PC-3 (cell line): ENCODE measurements at regions not wholly inside any gene's neighbourhood (a gene's known extent, or its start where the extent isn't known, plus 50 kb on each side); places are given as distances from the start of the nearest gene placed in this dataset.
"Not testable (repeated sequence)": the region's sequence is repeated elsewhere in the genome, so short reads cannot be mapped to it uniquely, and the experiment has no call there.

Experiments used
- ATAC-seq: fragments of 200-7000 bp; cut with Tn5 transposase; 2 replicates; pipeline ENCODE4 v1.9.1; 2020; ENCODE audit warnings: mild to moderate bottlenecking, moderate library complexity
- BruUV-seq: library from RNA; stranded (reverse); fragments of 400-500 nt; replicated peaks from 2 replicates; lab custom pipeline; 2021; lab: Mats Ljungman, UMichigan
- CTCF ChIA-PET: fragments of 300-600 bp; sonication (Branson Sonifier 250); formaldehyde crosslinking; loops from one replicate; lab custom pipeline; 2022; ENCODE audit warnings: antibody characterized with exemption; lab: Charles Lee
- POLR2A ChIA-PET: fragments of 300-600 bp; sonication (Branson Sonifier 250); formaldehyde crosslinking; loops from one replicate; lab custom pipeline; 2022; ENCODE audit warnings: antibody characterized with exemption; ENCODE audit not compliant: unreplicated experiment; lab: Charles Lee
- DNase-seq: peaks from one replicate; pipeline ENCODE4 v3.0.0-alpha.2; 2015
- H2AFZ ChIP-seq: fragments of 300-600 bp; sonication (generic); 2 replicates; pipeline ENCODE4 v1.6.0; 2016; ENCODE audit warnings: antibody characterized with exemption, low read length
- H3F3A ChIP-seq: fragments of 300-600 bp; sonication (generic); one replicate; pipeline ENCODE4 v1.6.0; 2017; ENCODE audit warnings: antibody characterized with exemption, low read length, control low read depth, mild to moderate bottlenecking; ENCODE audit not compliant: unreplicated experiment
- H3K27ac ChIP-seq: fragments of 300-600 bp; sonication (generic); 2 replicates; pipeline ENCODE4 v1.5.1; 2016; ENCODE audit warnings: mild to moderate bottlenecking, low read length
- H3K27me3 ChIP-seq: fragments of 300-600 bp; sonication (generic); 2 replicates; pipeline ENCODE4 v1.6.1; 2016; ENCODE audit warnings: low read length, mixed read lengths
- H3K36me3 ChIP-seq: fragments of 300-600 bp; sonication (generic); 2 replicates; pipeline ENCODE4 v1.6.1; 2016; ENCODE audit warnings: low read depth, mixed run types, low read length, mixed read lengths
- H3K4me1 ChIP-seq: fragments of 300-600 bp; sonication (generic); 2 replicates; pipeline ENCODE4 v1.5.1; 2016; ENCODE audit warnings: low read length; ENCODE audit not compliant: insufficient read depth
- H3K4me2 ChIP-seq: fragments of 300-600 bp; sonication (generic); 2 replicates; pipeline ENCODE4 v1.6.0; 2016; ENCODE audit warnings: low read length
- H3K4me3 ChIP-seq: fragments of 300-600 bp; sonication (generic); 2 replicates; pipeline ENCODE4 v1.5.1; 2016; ENCODE audit warnings: mild to moderate bottlenecking, low read length, mixed read lengths
- H3K79me2 ChIP-seq: fragments of 300-600 bp; sonication (generic); 2 replicates; pipeline ENCODE4 v1.6.1; 2017; ENCODE audit warnings: low read length, mixed read lengths
- H3K9ac ChIP-seq: fragments of 300-600 bp; sonication (generic); 2 replicates; pipeline ENCODE4 v1.6.0; 2016; ENCODE audit warnings: mild to moderate bottlenecking, low read length
- H3K9me2 ChIP-seq: fragments of 300-600 bp; sonication (generic); replicated peaks from 2 replicates; pipeline ENCODE4 v1.6.1; 2016; ENCODE audit warnings: mixed run types, low read length, mixed read lengths
- H3K9me3 ChIP-seq: fragments of 300-600 bp; sonication (generic); 2 replicates; pipeline ENCODE4 v1.6.1; 2016; ENCODE audit warnings: low read length, mixed read lengths
- H4K20me1 ChIP-seq: fragments of 300-600 bp; sonication (generic); 2 replicates; pipeline ENCODE4 v1.6.1; 2016; ENCODE audit warnings: low read length, mixed read lengths
- EZH2 ChIP-seq: fragments of 300-600 bp; sonication (generic); IDR thresholded peaks from one replicate; pipeline ENCODE4 v1.6.1; 2017; ENCODE audit warnings: antibody characterized with exemption, mild to moderate bottlenecking, low read length; ENCODE audit not compliant: unreplicated experiment
- EZH2phosphoT487 ChIP-seq: fragments of 300-600 bp; sonication (generic); IDR thresholded peaks from 2 replicates; pipeline ENCODE4 v1.6.1; 2018; ENCODE audit warnings: mild to moderate bottlenecking, antibody characterized with exemption, low read length, borderline replicate concordance
- intact Hi-C: fragments of 100-400 bp; cut with micrococcal nuclease; formaldehyde crosslinking; loops from 2 replicates; pipeline ENCODE4 v1.9.0; 2023
- TF ChIP-seq, protein P1 (sequence below): fragments of 300-600 bp; sonication (generic); conservative IDR thresholded peaks from 2 replicates; pipeline ENCODE4 v1.5.1; 2017; ENCODE audit warnings: antibody characterized with exemption, low read depth, mild to moderate bottlenecking, low read length

GRCh38 chr3:190182418-190183043 lies 61.8 kb upstream of the P3H2 start:
- Histone ChIP-seq H3K9me2 (no peaks in the 10 kb centered on the region), H3F3A (peaks cover 8% of the 10 kb centered on the region), H4K20me1 (no peaks in the 10 kb centered on the region), H3K9ac (peak overlapping the region; percentile 73), H3K27me3 (no peaks in the 10 kb centered on the region), H3K4me3 (peak overlapping the region; percentile 42; the same call in 1 of the 2 replicates), H3K36me3 (no peaks in the 10 kb centered on the region), H3K4me2 (peak overlapping the region; percentile 79), H3K79me2 (no peaks in the 10 kb centered on the region), H3K27ac (peak overlapping the region; percentile 96), H3K9me3 (no peaks in the 10 kb centered on the region), H2AFZ (peak overlapping the region; percentile 42), H3K4me1 (peaks cover 56% of the 10 kb centered on the region)
- TF ChIP-seq EZH2phosphoT487 (no peak), EZH2 (no peak)
- TF ChIP-seq, protein P1, sequence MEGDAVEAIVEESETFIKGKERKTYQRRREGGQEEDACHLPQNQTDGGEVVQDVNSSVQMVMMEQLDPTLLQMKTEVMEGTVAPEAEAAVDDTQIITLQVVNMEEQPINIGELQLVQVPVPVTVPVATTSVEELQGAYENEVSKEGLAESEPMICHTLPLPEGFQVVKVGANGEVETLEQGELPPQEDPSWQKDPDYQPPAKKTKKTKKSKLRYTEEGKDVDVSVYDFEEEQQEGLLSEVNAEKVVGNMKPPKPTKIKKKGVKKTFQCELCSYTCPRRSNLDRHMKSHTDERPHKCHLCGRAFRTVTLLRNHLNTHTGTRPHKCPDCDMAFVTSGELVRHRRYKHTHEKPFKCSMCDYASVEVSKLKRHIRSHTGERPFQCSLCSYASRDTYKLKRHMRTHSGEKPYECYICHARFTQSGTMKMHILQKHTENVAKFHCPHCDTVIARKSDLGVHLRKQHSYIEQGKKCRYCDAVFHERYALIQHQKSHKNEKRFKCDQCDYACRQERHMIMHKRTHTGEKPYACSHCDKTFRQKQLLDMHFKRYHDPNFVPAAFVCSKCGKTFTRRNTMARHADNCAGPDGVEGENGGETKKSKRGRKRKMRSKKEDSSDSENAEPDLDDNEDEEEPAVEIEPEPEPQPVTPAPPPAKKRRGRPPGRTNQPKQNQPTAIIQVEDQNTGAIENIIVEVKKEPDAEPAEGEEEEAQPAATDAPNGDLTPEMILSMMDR, result no peak
- ChIA-PET POLR2A (no interaction called here), CTCF (interaction anchor here (0.5 kb wide), 1 partner anchor 27 kb away, joined by 4 read pairs; no protein-coding TSS in a partner anchor)
- DNase-seq (peak; percentile 90), ATAC-seq (peak; percentile 72)
- BruUV-seq, result no TSS peak
- intact Hi-C loops, result no loop called here

DNA sequence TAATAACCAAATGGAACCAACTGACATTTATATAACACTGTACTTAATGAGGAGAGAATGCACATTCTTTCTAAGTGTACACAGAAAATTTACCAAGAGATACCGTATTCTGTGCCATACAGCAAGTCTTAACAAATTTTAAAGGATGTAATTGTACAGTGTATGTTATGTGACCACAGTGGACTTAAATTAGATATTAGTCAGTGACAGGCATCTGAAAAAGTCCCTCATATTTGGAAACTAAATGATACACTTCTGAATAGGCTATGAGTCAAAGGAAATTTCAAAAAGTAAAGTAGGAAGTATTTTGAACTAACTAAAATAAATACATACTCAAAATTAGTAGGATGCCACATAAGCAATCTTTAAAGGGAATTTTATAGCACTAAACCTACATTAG lies 59.6 kb upstream of the P3H2 start:
- ATAC-seq, result peak; percentile 35
- CTCF ChIA-PET, result no interaction called here

GRCh38 chr3:190178779-190179178 lies 58.1 kb upstream of the P3H2 start:
- no peak overlapping the region for H3K4me2 ChIP-seq
- H2AFZ ChIP-seq, result no peak overlapping the region

More for the DNA sequence above, 59.6 kb upstream of the P3H2 start:
- H3K27me3 ChIP-seq, result no peaks in the 10 kb centered on the region
- no peaks in the 10 kb centered on the region for H3K79me2 ChIP-seq
- TF ChIP-seq EZH2phosphoT487 (no peak), EZH2 (no peak)
- TF ChIP-seq, protein P1, result no peak
- H3K4me3 ChIP-seq, result no peak overlapping the region
- no peaks in the 10 kb centered on the region for H4K20me1 ChIP-seq
- H3K9me2 ChIP-seq, result no peaks in the 10 kb centered on the region
- BruUV-seq, result no TSS peak
- peaks cover 8% of the 10 kb centered on the region for H3F3A ChIP-seq
- H3K36me3 ChIP-seq, result no peaks in the 10 kb centered on the region
- peaks cover 49% of the 10 kb centered on the region for H3K4me1 ChIP-seq
- peak overlapping the region; percentile 29 for H3K4me2 ChIP-seq
- no peaks in the 10 kb centered on the region for H3K9me3 ChIP-seq
- peak overlapping the region; percentile 72 for H3K27ac ChIP-seq
- H3K9ac ChIP-seq, result peak overlapping the region; percentile 32; the same call in 1 of the 2 replicates
- peak; percentile 72 for DNase-seq
- intact Hi-C loops, result no loop called here
- POLR2A ChIA-PET, result no interaction called here
- H2AFZ ChIP-seq, result no peak overlapping the region

DNA sequence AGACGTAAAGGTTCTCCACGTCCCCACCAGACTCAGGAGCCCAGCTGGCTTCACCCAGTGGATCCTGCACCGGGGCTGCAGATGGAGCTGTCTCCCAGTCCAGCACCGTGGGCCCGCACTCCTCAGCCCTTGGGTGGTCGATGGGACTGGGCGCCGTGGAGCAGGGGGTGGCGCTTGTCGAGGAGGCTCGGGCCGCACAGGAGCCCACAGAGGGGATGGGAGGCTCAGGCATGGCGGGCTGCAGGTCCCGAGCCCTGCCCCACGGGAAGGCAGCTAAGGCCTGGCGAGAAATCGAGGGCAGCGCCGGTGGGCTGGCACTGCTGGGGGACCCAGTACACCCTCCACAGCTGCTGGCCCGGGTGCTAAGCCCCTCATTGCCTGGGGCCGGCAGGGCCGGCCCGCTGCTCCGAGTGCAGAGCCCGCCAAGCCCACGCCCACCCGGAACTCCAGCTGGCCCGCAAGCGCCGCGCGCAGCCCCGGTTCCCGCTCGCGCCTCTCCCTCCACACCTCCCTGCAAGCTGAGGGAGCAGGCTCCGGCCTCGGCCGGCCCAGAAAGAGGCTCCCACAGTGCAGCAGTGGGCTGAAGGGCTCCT lies 56.3 kb upstream of the P3H2 start:
- H3K4me3 ChIP-seq, BruUV-seq, POLR2A ChIA-PET, H3K9ac ChIP-seq, H3K79me2 ChIP-seq, H3K36me3 ChIP-seq, ATAC-seq, H3K27me3 ChIP-seq, DNase-seq, H3K4me2 ChIP-seq, H3K9me3 ChIP-seq, H2AFZ ChIP-seq, H3F3A ChIP-seq, H3K27ac ChIP-seq, H4K20me1 ChIP-seq, CTCF ChIA-PET, intact Hi-C loops, H3K9me2 ChIP-seq: not testable (repeated sequence)
- peaks cover 20% of the 10 kb centered on the region for H3K4me1 ChIP-seq

More at GRCh38 chr3:190178779-190179178, 58.1 kb upstream of the P3H2 start:
- Histone ChIP-seq H3F3A (peaks cover 8% of the 10 kb centered on the region), H3K36me3 (no peaks in the 10 kb centered on the region), H3K9me2 (no peaks in the 10 kb centered on the region), H3K27me3 (no peaks in the 10 kb centered on the region), H3K9ac (no peak overlapping the region), H3K27ac (no peak overlapping the region), H4K20me1 (no peaks in the 10 kb centered on the region), H3K4me1 (peaks cover 37% of the 10 kb centered on the region), H3K79me2 (no peaks in the 10 kb centered on the region), H3K4me3 (no peak overlapping the region), H3K9me3 (no peaks in the 10 kb centered on the region)
- intact Hi-C loops, result no loop called here
- ChIA-PET CTCF (interaction anchor here (0.6 kb wide), 1 partner anchor 15 kb away, joined by 4 read pairs; no protein-coding TSS in a partner anchor), POLR2A (no interaction called here)
- ATAC-seq (no peak), DNase-seq (no peak)
- TF ChIP-seq, protein P1, result no peak
- no peak for TF ChIP-seq EZH2phosphoT487
- no peak for TF ChIP-seq EZH2
- BruUV-seq, result no TSS peak
